Common myeloid progenitor, CD34-positive (primary cell): ENCODE measurements at regions not wholly inside any gene's neighbourhood (a gene's known extent, or its start where the extent isn't known, plus 50 kb on each side); places are given as distances from the start of the nearest gene placed in this dataset.

Source experiments
- CTCF ChIA-PET: fragments of 350-600 bp; sonication (Branson Sonifier 250); formaldehyde crosslinking; loops from one replicate; lab custom pipeline; 2021; ENCODE audit warnings: antibody characterized with exemption; lab: Charles Lee
- POLR2A ChIA-PET: fragments of 350-600 bp; sonication (Branson Sonifier 250); formaldehyde crosslinking; loops from one replicate; lab custom pipeline; 2021; ENCODE audit warnings: antibody characterized with exemption; lab: Charles Lee
- DNase-seq, 3 donors: peaks; one replicate each; pipeline versions ENCODE4 v3.0.0 to v3.0.0-alpha.2; 2013
- H3K27ac ChIP-seq, 2 experiments: 1 replicate in 1 of 2; 2 replicates in 1 of 2; pipeline ENCODE4 v1.7.0; 2013; ENCODE audit warnings: inconsistent platforms in 2 of 2, low read length in 2 of 2, mild to moderate bottlenecking in 2 of 2, low read depth in 1 of 2, moderate library complexity in 1 of 2; ENCODE audit not compliant: severe bottlenecking in 2 of 2, insufficient read depth in 1 of 2, poor library complexity in 1 of 2
- H3K27me3 ChIP-seq, 5 experiments: replicated peaks in 2 of 5; 1 replicate in 3 of 5; 2 replicates in 2 of 5; pipeline versions ENCODE4 v1.6.1 to v1.7.0; 2013; ENCODE audit warnings: low read length in 4 of 5, mild to moderate bottlenecking in 2 of 5, moderate library complexity in 2 of 5, inconsistent platforms in 1 of 5; ENCODE audit not compliant: insufficient read depth in 5 of 5, control insufficient read depth in 4 of 5
- H3K36me3 ChIP-seq, 4 experiments: 1 replicate in 2 of 4; 2 replicates in 2 of 4; pipeline versions ENCODE4 v1.6.1 to v1.7.0; 2013; ENCODE audit warnings: low read length in 3 of 4, control low read depth in 1 of 4, mild to moderate bottlenecking in 1 of 4; ENCODE audit not compliant: control insufficient read depth in 4 of 4, insufficient read depth in 4 of 4
- H3K4me1 ChIP-seq, 4 experiments: 1 replicate in 3 of 4; 2 replicates in 1 of 4; pipeline versions ENCODE4 v1.6.1 to v1.7.1; 2013; ENCODE audit warnings: low read length in 3 of 4, mild to moderate bottlenecking in 3 of 4, control low read depth in 1 of 4, inconsistent platforms in 1 of 4, moderate library complexity in 1 of 4; ENCODE audit not compliant: control insufficient read depth in 4 of 4, insufficient read depth in 4 of 4; ENCODE audit errors: control extremely low read depth in 1 of 4
- H3K4me3 ChIP-seq, 7 experiments: 1 replicate in 4 of 7; 2 replicates in 3 of 7; pipeline versions ENCODE4 v1.5.1 to v1.7.0; 2013; ENCODE audit warnings: mild to moderate bottlenecking in 7 of 7, low read length in 6 of 7, moderate library complexity in 6 of 7, inconsistent platforms in 2 of 7, low read depth in 2 of 7, control low read depth in 1 of 7; ENCODE audit not compliant: insufficient read depth in 4 of 7, control insufficient read depth in 1 of 7; ENCODE audit errors: extremely low read depth in 1 of 7
- H3K9me3 ChIP-seq, 5 experiments: 1 replicate in 4 of 5; 2 replicates in 1 of 5; pipeline versions ENCODE4 v1.6.1 to v1.7.1; 2013; ENCODE audit warnings: low read length in 4 of 5, mild to moderate bottlenecking in 2 of 5, inconsistent platforms in 1 of 5, low read depth in 1 of 5, moderate library complexity in 1 of 5; ENCODE audit not compliant: control insufficient read depth in 4 of 5, insufficient read depth in 2 of 5; ENCODE audit errors: control extremely low read depth in 1 of 5
- WGBS: methylation state at CpG from one replicate; pipeline ENCODE4 v1.1.5; 2013; ENCODE audit not compliant: insufficient coverage; 5-methylcytosine and 5-hydroxymethylcytosine counted together

DNA sequence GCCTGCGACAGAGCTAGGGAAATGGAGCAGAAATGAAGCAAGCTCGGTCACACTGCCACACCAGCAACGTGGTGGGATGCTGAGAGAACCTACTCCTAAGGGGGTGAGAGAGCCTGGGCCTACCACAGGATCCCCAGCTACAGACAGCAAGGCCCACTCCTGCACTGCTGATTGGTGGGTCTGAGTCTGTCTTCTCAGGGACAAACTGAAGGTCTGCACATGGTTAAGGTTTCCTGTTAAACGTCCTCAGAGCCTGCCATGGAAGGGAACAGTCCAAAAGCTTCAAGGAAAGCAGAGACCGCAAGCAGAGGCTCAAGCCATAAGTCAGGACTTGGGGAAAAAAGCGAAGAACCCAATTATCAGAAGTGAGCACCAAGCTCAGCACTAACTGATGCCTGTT lies 53.5 kb upstream of the MED4 start:
- no peaks in the 10 kb centered on the region for H3K9me3 ChIP-seq
- H3K27ac ChIP-seq: no peak overlapping the region
- H3K4me3 ChIP-seq: no peak overlapping the region
- H3K4me1 ChIP-seq: peaks cover 7 to 59% (median 40%) of the 10 kb centered on the region in 4 experiments
- H3K27me3 ChIP-seq: no peaks in the 10 kb centered on the region
- DNase-seq: peak in 2 of 3 donors; percentile 51 to 61
- ChIA-PET POLR2A (no interaction called here), CTCF (interaction anchor here (0.8 to 3.4 kb wide), 6 partner anchors 10 to 99 kb away, joined by 3 to 13 read pairs (median 3); no protein-coding TSS in a partner anchor)
- no peaks in the 10 kb centered on the region for H3K36me3 ChIP-seq
- WGBS: 50% methylated on average over 6 of the region's 6 CpGs

DNA sequence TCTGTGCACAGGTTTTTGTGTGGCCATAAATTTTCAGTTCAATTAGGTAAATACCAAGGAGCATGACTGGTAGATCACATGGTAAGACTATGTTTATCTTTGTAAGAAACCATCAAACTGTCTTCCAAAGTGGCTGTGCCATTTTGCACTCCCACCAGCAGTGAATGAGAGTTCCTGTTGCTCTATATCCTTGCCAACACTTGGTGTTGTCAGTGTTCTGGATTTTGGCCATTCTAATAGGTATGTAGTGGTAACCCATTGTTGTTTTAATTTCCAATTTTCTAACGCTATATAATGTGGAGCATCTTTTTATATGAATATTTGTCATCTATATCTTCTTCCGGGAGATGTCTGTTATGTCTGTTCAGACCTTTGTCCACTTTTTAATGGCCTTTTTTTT lies 51.7 kb upstream of the MED4 start:
- WGBS: 100% methylated on average over 1 of the region's 2 CpGs
- POLR2A ChIA-PET: no interaction called here
- Histone ChIP-seq H3K27me3 (no peaks in the 10 kb centered on the region), H3K4me3 (no peak overlapping the region), H3K9me3 (no peaks in the 10 kb centered on the region), H3K27ac (no peak overlapping the region), H3K4me1 (peaks cover 3 to 53% (median 31%) of the 10 kb centered on the region in 4 experiments), H3K36me3 (no peaks in the 10 kb centered on the region)
- CTCF ChIA-PET: no interaction called here
- no peak for DNase-seq

GRCh38 chr13:48146122-48146521 lies 51.2 kb upstream of the MED4 start:
- Histone ChIP-seq H3K4me1 (peaks cover 0 to 48% (median 26%) of the 10 kb centered on the region in 4 experiments), H3K27ac (no peak overlapping the region), H3K27me3 (no peaks in the 10 kb centered on the region), H3K4me3 (no peak overlapping the region), H3K9me3 (no peaks in the 10 kb centered on the region), H3K36me3 (no peaks in the 10 kb centered on the region)
- no peak for DNase-seq
- no CpG with 5 or more reads among the region's 1 CpG for WGBS
- ChIA-PET POLR2A (no interaction called here), CTCF (interaction anchor here (1.3 kb wide), 1 partner anchor 16 kb away, joined by 4 read pairs; no protein-coding TSS in a partner anchor)
